WTC11 (cell line): ENCODE measurements at regions not wholly inside any gene's neighbourhood (a gene's known extent, or its start where the extent isn't known, plus 50 kb on each side); places are given as distances from the start of the nearest gene placed in this dataset.
A peak's percentile ranks its signal among the peaks of the same experiment; 100 is the strongest.

Experiments used
- ATAC-seq: fragments of 200-7000 bp; cut with Tn5 transposase; 2 replicates; pipeline ENCODE4 v1.10.0; 2021; ENCODE audit warnings: mild to moderate bottlenecking, moderate library complexity
- CTCF ChIA-PET: fragments of 300-600 bp; sonication (Branson Sonifier 250); formaldehyde crosslinking; loops from one replicate; lab custom pipeline; 2021; ENCODE audit warnings: antibody characterized with exemption; lab: Charles Lee
- POLR2A ChIA-PET: fragments of 350-600 bp; sonication (Branson Sonifier 250); formaldehyde crosslinking; loops from one replicate; lab custom pipeline; 2021; ENCODE audit warnings: antibody characterized with exemption; lab: Charles Lee
- DNase-seq: peaks from one replicate; pipeline ENCODE4 v3.0.0; 2021; ENCODE audit warnings: low spot score
- H3K27ac Mint-ChIP-seq: 2 replicates; pipeline ENCODE4 v1.8.0; 2021; ENCODE audit warnings: mixed read lengths
- H3K27me3 Mint-ChIP-seq: 2 replicates; pipeline ENCODE4 v1.8.0; 2021; ENCODE audit warnings: low read depth, mild to moderate bottlenecking, moderate library complexity, mixed read lengths
- H3K36me3 Mint-ChIP-seq: 2 replicates; pipeline ENCODE4 v1.8.0; 2021; ENCODE audit warnings: mixed read lengths
- H3K4me1 Mint-ChIP-seq: 2 replicates; pipeline ENCODE4 v1.8.0; 2022; ENCODE audit warnings: mixed read lengths
- H3K4me3 Mint-ChIP-seq: 2 replicates; pipeline ENCODE4 v1.8.0; 2021; ENCODE audit warnings: mild to moderate bottlenecking, moderate library complexity, mixed read lengths
- H3K9me3 Mint-ChIP-seq: 2 replicates; pipeline ENCODE4 v1.8.0; 2021; ENCODE audit warnings: mixed read lengths
- CREB1 ChIP-seq: sonication (generic); formaldehyde crosslinking; IDR thresholded peaks from 2 replicates; pipeline ENCODE4 v1.8.0; 2023; ENCODE audit warnings: mild to moderate bottlenecking, missing genetic modification reagents
- CREM ChIP-seq: sonication (generic); formaldehyde crosslinking; IDR thresholded peaks from 2 replicates; pipeline ENCODE4 v1.8.1; 2022; ENCODE audit warnings: mild to moderate bottlenecking, missing genetic modification reagents, moderate library complexity
- ETV6 ChIP-seq: sonication (generic); formaldehyde crosslinking; IDR thresholded peaks from 2 replicates; pipeline ENCODE4 v1.8.1; 2022; ENCODE audit warnings: mild to moderate bottlenecking, missing genetic modification reagents
- FOXJ3 ChIP-seq: sonication (generic); formaldehyde crosslinking; IDR thresholded peaks from 2 replicates; pipeline ENCODE4 v1.9.0; 2021; ENCODE audit warnings: missing genetic modification reagents, mild to moderate bottlenecking, borderline replicate concordance
- FOXK1 ChIP-seq: sonication (generic); formaldehyde crosslinking; IDR thresholded peaks from 2 replicates; pipeline ENCODE4 v1.8.0; 2022; ENCODE audit warnings: mild to moderate bottlenecking, moderate library complexity, missing genetic modification reagents
- JUN ChIP-seq: sonication (generic); formaldehyde crosslinking; IDR thresholded peaks from 2 replicates; pipeline ENCODE4 v1.8.0; 2023; ENCODE audit warnings: mild to moderate bottlenecking, missing genetic modification reagents
- MXD4 ChIP-seq: fragments of 250-450 bp; sonication (Bioruptor Pico); IDR thresholded peaks from 2 replicates; pipeline ENCODE4 v1.8.0; 2021; ENCODE audit warnings: mild to moderate bottlenecking, moderate library complexity, borderline replicate concordance
- SMAD4 ChIP-seq: sonication (generic); formaldehyde crosslinking; IDR thresholded peaks from 2 replicates; pipeline ENCODE4 v1.8.0; 2022; ENCODE audit warnings: mild to moderate bottlenecking, missing genetic modification reagents
- SOX15 ChIP-seq: fragments of 250-450 bp; sonication (Bioruptor Pico); IDR thresholded peaks from 2 replicates; pipeline ENCODE4 v1.9.0; 2021; ENCODE audit warnings: mild to moderate bottlenecking
- TP53 ChIP-seq: sonication (generic); formaldehyde crosslinking; IDR thresholded peaks from 2 replicates; pipeline ENCODE4 v1.8.1; 2023; ENCODE audit warnings: mild to moderate bottlenecking, missing genetic modification reagents
- ZNF138 ChIP-seq: sonication (generic); formaldehyde crosslinking; conservative IDR thresholded peaks from 2 replicates; pipeline ENCODE4 v1.8.1; 2022; ENCODE audit warnings: mild to moderate bottlenecking, moderate library complexity, missing genetic modification reagents
- TF ChIP-seq, protein P1 (sequence below): sonication (generic); formaldehyde crosslinking; IDR thresholded peaks from 2 replicates; pipeline ENCODE4 v1.8.1; 2022; ENCODE audit warnings: missing genetic modification reagents, borderline replicate concordance
- TF ChIP-seq, protein P2 (sequence below): sonication (generic); formaldehyde crosslinking; IDR thresholded peaks from 2 replicates; pipeline ENCODE4 v1.8.1; 2023; ENCODE audit warnings: mild to moderate bottlenecking, missing genetic modification reagents
- TF ChIP-seq, protein P3 (sequence below): sonication (generic); formaldehyde crosslinking; conservative IDR thresholded peaks from 2 replicates; pipeline ENCODE4 v1.8.1; 2023; ENCODE audit warnings: mild to moderate bottlenecking, low read depth, missing genetic modification reagents, moderate library complexity
- TF ChIP-seq, protein P4 (sequence below): sonication (generic); formaldehyde crosslinking; IDR thresholded peaks from 2 replicates; pipeline ENCODE4 v1.8.0; 2023; ENCODE audit warnings: missing genetic modification reagents, mild to moderate bottlenecking, borderline replicate concordance
- TF ChIP-seq, protein P5 (sequence below): sonication (generic); formaldehyde crosslinking; IDR thresholded peaks from 2 replicates; pipeline ENCODE4 v1.8.1; 2022; ENCODE audit warnings: low read depth, mild to moderate bottlenecking, moderate library complexity, missing genetic modification reagents, borderline replicate concordance
- TF ChIP-seq, protein P6 (sequence below): sonication (generic); formaldehyde crosslinking; IDR thresholded peaks from 2 replicates; pipeline ENCODE4 v1.8.1; 2023; ENCODE audit warnings: mild to moderate bottlenecking, missing genetic modification reagents, moderate library complexity

DNA sequence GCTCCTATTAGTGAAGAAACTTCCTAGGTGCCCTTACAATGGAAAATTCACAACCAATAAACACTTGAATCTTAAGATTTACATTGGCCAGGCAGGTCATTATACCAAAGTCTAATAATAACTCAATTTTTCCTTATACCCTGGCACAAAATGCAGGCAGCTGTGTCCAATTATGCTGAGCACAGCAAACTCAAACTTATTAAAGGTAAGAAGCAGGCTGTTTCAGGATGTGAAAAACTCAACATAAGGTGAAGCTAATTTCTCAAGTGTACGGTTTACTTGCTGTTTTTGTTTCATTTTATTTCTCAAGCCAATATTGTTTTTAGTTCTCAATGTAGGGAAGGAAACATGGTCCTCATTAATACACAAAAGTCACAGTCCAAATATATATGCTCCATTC, 405.1 kb downstream of the KCTD16 start:
- TF ChIP-seq, protein P1, sequence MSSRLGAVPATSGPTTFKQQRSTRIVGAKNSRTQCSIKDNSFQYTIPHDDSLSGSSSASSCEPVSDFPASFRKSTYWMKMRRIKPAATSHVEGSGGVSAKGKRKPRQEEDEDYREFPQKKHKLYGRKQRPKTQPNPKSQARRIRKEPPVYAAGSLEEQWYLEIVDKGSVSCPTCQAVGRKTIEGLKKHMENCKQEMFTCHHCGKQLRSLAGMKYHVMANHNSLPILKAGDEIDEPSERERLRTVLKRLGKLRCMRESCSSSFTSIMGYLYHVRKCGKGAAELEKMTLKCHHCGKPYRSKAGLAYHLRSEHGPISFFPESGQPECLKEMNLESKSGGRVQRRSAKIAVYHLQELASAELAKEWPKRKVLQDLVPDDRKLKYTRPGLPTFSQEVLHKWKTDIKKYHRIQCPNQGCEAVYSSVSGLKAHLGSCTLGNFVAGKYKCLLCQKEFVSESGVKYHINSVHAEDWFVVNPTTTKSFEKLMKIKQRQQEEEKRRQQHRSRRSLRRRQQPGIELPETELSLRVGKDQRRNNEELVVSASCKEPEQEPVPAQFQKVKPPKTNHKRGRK (CRISPR knock-in tag), result no peak
- H3K27me3 Mint-ChIP-seq, result peaks cover 2% of the 10 kb centered on the region; the same call in 1 of the 2 replicates
- H3K27ac Mint-ChIP-seq, result no peak overlapping the region
- peaks cover 6% of the 10 kb centered on the region; the same call in 1 of the 2 replicates for H3K36me3 Mint-ChIP-seq
- ChIA-PET POLR2A (no interaction called here), CTCF (no interaction called here)
- no peak for DNase-seq
- ATAC-seq, result no peak
- H3K4me1 Mint-ChIP-seq, result peaks cover 3% of the 10 kb centered on the region; the same call in 1 of the 2 replicates
- peaks cover 14% of the 10 kb centered on the region for H3K9me3 Mint-ChIP-seq
- no peak overlapping the region for H3K4me3 Mint-ChIP-seq

DNA sequence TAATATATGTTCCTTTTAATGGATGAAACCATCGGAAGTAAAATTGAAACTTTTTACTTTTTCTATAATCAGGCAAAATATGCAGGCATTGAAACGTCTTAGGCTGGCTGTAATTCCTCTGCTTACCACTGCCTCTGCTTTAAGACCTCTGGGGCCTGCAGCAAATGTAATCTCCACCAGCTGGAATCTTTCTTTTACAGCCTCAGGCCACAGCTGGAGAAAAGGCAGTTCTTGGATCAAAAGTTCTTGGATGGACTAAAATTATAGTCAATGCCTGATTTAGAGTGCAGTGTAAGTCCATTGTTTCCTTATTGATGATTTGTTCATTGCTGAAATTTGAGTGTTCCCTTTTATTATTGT, 396.7 kb downstream of the KCTD16 start:
- no peak overlapping the region for H3K4me3 Mint-ChIP-seq
- no peak for DNase-seq
- CTCF ChIA-PET, result interaction anchor here (1.0 kb wide), 1 partner anchor 80 kb away, joined by 3 read pairs; no protein-coding TSS in a partner anchor
- H3K4me1 Mint-ChIP-seq, result peaks cover 12% of the 10 kb centered on the region
- H3K36me3 Mint-ChIP-seq, result peaks cover 13% of the 10 kb centered on the region
- TF ChIP-seq, protein P2, sequence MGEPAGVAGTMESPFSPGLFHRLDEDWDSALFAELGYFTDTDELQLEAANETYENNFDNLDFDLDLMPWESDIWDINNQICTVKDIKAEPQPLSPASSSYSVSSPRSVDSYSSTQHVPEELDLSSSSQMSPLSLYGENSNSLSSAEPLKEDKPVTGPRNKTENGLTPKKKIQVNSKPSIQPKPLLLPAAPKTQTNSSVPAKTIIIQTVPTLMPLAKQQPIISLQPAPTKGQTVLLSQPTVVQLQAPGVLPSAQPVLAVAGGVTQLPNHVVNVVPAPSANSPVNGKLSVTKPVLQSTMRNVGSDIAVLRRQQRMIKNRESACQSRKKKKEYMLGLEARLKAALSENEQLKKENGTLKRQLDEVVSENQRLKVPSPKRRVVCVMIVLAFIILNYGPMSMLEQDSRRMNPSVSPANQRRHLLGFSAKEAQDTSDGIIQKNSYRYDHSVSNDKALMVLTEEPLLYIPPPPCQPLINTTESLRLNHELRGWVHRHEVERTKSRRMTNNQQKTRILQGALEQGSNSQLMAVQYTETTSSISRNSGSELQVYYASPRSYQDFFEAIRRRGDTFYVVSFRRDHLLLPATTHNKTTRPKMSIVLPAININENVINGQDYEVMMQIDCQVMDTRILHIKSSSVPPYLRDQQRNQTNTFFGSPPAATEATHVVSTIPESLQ (CRISPR knock-in tag), result no peak
- TF ChIP-seq, protein P3, sequence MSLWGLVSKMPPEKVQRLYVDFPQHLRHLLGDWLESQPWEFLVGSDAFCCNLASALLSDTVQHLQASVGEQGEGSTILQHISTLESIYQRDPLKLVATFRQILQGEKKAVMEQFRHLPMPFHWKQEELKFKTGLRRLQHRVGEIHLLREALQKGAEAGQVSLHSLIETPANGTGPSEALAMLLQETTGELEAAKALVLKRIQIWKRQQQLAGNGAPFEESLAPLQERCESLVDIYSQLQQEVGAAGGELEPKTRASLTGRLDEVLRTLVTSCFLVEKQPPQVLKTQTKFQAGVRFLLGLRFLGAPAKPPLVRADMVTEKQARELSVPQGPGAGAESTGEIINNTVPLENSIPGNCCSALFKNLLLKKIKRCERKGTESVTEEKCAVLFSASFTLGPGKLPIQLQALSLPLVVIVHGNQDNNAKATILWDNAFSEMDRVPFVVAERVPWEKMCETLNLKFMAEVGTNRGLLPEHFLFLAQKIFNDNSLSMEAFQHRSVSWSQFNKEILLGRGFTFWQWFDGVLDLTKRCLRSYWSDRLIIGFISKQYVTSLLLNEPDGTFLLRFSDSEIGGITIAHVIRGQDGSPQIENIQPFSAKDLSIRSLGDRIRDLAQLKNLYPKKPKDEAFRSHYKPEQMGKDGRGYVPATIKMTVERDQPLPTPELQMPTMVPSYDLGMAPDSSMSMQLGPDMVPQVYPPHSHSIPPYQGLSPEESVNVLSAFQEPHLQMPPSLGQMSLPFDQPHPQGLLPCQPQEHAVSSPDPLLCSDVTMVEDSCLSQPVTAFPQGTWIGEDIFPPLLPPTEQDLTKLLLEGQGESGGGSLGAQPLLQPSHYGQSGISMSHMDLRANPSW (CRISPR knock-in tag), result no peak
- TF ChIP-seq JUN (CRISPR knock-in tag) (no peak), CREB1 (no peak), ETV6 (CRISPR knock-in tag) (no peak), FOXK1 (CRISPR knock-in tag) (no peak), SMAD4 (CRISPR knock-in tag) (no peak)
- TF ChIP-seq, protein P4, sequence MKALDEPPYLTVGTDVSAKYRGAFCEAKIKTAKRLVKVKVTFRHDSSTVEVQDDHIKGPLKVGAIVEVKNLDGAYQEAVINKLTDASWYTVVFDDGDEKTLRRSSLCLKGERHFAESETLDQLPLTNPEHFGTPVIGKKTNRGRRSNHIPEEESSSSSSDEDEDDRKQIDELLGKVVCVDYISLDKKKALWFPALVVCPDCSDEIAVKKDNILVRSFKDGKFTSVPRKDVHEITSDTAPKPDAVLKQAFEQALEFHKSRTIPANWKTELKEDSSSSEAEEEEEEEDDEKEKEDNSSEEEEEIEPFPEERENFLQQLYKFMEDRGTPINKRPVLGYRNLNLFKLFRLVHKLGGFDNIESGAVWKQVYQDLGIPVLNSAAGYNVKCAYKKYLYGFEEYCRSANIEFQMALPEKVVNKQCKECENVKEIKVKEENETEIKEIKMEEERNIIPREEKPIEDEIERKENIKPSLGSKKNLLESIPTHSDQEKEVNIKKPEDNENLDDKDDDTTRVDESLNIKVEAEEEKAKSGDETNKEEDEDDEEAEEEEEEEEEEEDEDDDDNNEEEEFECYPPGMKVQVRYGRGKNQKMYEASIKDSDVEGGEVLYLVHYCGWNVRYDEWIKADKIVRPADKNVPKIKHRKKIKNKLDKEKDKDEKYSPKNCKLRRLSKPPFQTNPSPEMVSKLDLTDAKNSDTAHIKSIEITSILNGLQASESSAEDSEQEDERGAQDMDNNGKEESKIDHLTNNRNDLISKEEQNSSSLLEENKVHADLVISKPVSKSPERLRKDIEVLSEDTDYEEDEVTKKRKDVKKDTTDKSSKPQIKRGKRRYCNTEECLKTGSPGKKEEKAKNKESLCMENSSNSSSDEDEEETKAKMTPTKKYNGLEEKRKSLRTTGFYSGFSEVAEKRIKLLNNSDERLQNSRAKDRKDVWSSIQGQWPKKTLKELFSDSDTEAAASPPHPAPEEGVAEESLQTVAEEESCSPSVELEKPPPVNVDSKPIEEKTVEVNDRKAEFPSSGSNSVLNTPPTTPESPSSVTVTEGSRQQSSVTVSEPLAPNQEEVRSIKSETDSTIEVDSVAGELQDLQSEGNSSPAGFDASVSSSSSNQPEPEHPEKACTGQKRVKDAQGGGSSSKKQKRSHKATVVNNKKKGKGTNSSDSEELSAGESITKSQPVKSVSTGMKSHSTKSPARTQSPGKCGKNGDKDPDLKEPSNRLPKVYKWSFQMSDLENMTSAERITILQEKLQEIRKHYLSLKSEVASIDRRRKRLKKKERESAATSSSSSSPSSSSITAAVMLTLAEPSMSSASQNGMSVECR (CRISPR knock-in tag), result no peak
- no peak overlapping the region; the same call in 1 of the 2 replicates for H3K27ac Mint-ChIP-seq
- POLR2A ChIA-PET, result no interaction called here
- H3K9me3 Mint-ChIP-seq, result peaks cover 25% of the 10 kb centered on the region
- H3K27me3 Mint-ChIP-seq, result peaks cover under 1% of the 10 kb centered on the region; the same call in 1 of the 2 replicates
- ATAC-seq, result peak; percentile 82

DNA sequence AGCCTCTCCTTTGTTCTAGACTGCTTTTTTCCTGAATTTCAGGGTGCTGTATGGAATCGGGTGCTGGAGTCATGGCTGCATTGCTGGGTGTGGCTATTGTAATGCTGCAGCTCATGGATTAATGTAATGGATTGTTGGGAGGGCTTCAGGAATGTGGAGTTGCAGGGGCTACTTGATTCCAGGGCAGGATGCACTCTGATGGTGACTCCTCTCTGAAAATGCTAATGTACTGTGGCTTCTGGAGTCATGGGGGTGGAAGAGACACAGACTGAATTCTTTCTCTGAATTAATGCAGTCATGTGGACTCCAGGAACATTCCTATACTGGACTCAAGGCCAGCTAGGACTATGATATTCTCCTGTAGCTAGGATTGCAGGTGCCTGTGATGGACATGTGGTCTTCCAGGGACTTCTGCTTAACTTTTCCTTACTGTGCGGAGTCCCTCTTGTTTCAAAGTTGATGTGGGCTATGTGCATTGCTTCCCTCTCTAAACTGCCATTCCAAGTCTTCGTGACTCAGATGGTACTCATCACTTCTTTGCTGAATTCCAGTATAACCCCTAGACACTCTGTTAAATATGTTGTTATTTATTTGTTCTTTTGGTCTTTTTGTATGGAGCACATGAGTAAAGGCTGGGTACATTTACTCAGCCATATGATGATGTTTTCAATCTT, 396.2 kb downstream of the KCTD16 start:
- ChIA-PET CTCF (no interaction called here), POLR2A (no interaction called here)
- H3K4me1 Mint-ChIP-seq, result peaks cover 12% of the 10 kb centered on the region
- DNase-seq (no peak), ATAC-seq (peak; percentile 91)
- H3K4me3 Mint-ChIP-seq, result no peak overlapping the region
- H3K27ac Mint-ChIP-seq, result no peak overlapping the region; the same call in 1 of the 2 replicates
- peaks cover 12% of the 10 kb centered on the region for H3K36me3 Mint-ChIP-seq
- H3K27me3 Mint-ChIP-seq, result no peaks in the 10 kb centered on the region; the same call in 1 of the 2 replicates
- TF ChIP-seq CREM (CRISPR knock-in tag) (no peak), TP53 (CRISPR knock-in tag) (no peak), MXD4 (CRISPR knock-in tag) (no peak), SOX15 (no peak), FOXJ3 (CRISPR knock-in tag) (no peak), ZNF138 (CRISPR knock-in tag) (no peak)
- TF ChIP-seq, protein P5, sequence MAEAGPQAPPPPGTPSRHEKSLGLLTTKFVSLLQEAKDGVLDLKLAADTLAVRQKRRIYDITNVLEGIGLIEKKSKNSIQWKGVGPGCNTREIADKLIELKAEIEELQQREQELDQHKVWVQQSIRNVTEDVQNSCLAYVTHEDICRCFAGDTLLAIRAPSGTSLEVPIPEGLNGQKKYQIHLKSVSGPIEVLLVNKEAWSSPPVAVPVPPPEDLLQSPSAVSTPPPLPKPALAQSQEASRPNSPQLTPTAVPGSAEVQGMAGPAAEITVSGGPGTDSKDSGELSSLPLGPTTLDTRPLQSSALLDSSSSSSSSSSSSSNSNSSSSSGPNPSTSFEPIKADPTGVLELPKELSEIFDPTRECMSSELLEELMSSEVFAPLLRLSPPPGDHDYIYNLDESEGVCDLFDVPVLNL (CRISPR knock-in tag), result no peak
- TF ChIP-seq, protein P6, sequence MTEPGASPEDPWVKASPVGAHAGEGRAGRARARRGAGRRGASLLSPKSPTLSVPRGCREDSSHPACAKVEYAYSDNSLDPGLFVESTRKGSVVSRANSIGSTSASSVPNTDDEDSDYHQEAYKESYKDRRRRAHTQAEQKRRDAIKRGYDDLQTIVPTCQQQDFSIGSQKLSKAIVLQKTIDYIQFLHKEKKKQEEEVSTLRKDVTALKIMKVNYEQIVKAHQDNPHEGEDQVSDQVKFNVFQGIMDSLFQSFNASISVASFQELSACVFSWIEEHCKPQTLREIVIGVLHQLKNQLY (CRISPR knock-in tag), result no peak
- peaks cover 24% of the 10 kb centered on the region for H3K9me3 Mint-ChIP-seq
